Epidermal melanocyte (primary cell): ENCODE measurements at regions not wholly inside any gene's neighbourhood (a gene's known extent, or its start where the extent isn't known, plus 50 kb on each side); places are given as distances from the start of the nearest gene placed in this dataset.
"Not testable (repeated sequence)": the region's sequence is repeated elsewhere in the genome, so short reads cannot be mapped to it uniquely, and the experiment has no call there.

Experiments used
- DNase-seq: peaks from one replicate; pipeline ENCODE4 v3.0.0; 2011; ENCODE audit warnings: low spot score; ENCODE audit not compliant: insufficient read length

GRCh38 chr18:23311351-23312121, 141.6 kb upstream of the RIOK3 start:
- DNase-seq = no peak

- no peak for DNase-seq
These were observed 139.7 kb upstream of the RIOK3 start for GRCh38 chr18:23313379-23313778.

GRCh38 chr18:23314672-23315071, 138.4 kb upstream of the RIOK3 start:
- DNase-seq = no peak

GRCh38 chr18:23316316-23316715, 136.8 kb upstream of the RIOK3 start:
- DNase-seq = no peak

GRCh38 chr18:23316988-23317387, 136.1 kb upstream of the RIOK3 start:
- no peak for DNase-seq

GRCh38 chr18:23317975-23318675, 135.0 kb upstream of the RIOK3 start:
- DNase-seq = no peak

GRCh38 chr18:23320709-23321236, 132.3 kb upstream of the RIOK3 start:
- no peak for DNase-seq

GRCh38 chr18:23321996-23322395, 131.1 kb upstream of the RIOK3 start:
- DNase-seq = no peak

GRCh38 chr18:23324056-23324811, 128.9 kb upstream of the RIOK3 start:
- no peak for DNase-seq

GRCh38 chr18:23324861-23325260, 128.2 kb upstream of the RIOK3 start:
- no peak for DNase-seq

GRCh38 chr18:23329671-23330070, 123.4 kb upstream of the RIOK3 start:
- not testable (repeated sequence) for DNase-seq

- DNase-seq = no peak
These were observed 122.7 kb upstream of the RIOK3 start for GRCh38 chr18:23330423-23330822.

- no peak for DNase-seq
These were observed 121.8 kb upstream of the RIOK3 start for GRCh38 chr18:23331091-23331920.

GRCh38 chr18:23332356-23332755, 120.7 kb upstream of the RIOK3 start:
- DNase-seq = no peak

- DNase-seq = no peak
These were observed 119.3 kb upstream of the RIOK3 start for GRCh38 chr18:23333827-23334226.

GRCh38 chr18:23334569-23334968, 118.5 kb upstream of the RIOK3 start:
- no peak for DNase-seq

- no peak for DNase-seq
These were observed 117.0 kb upstream of the RIOK3 start for GRCh38 chr18:23336101-23336500.

- DNase-seq = no peak
These were observed 115.3 kb upstream of the RIOK3 start for GRCh38 chr18:23337599-23338444.

GRCh38 chr18:23340661-23341060, 112.4 kb upstream of the RIOK3 start:
- DNase-seq = no peak

GRCh38 chr18:23341383-23341782, 111.7 kb upstream of the RIOK3 start:
- DNase-seq = no peak
